Caco-2 (cell line): ENCODE measurements at regions not wholly inside any gene's neighbourhood (a gene's known extent, or its start where the extent isn't known, plus 50 kb on each side); places are given as distances from the start of the nearest gene placed in this dataset.

Experiments used
- BruUV-seq: library from RNA; stranded (reverse); fragments of 400-500 nt; replicated peaks from 2 replicates; lab custom pipeline; 2021; lab: Mats Ljungman, UMichigan
- CTCF ChIA-PET: fragments of 300-600 bp; sonication (Branson Sonifier 250); formaldehyde crosslinking; loops from one replicate; lab custom pipeline; 2022; ENCODE audit warnings: antibody characterized with exemption; lab: Charles Lee
- POLR2A ChIA-PET: fragments of 300-600 bp; sonication (Branson Sonifier 250); formaldehyde crosslinking; loops from one replicate; lab custom pipeline; 2022; ENCODE audit warnings: antibody characterized with exemption; lab: Charles Lee
- DNase-seq, 2 experiments: peaks; one replicate each; pipeline versions ENCODE4 v3.0.0 to v3.0.0-alpha.2; 2020 to 2022
- H3K27me3 ChIP-seq: replicated peaks from 2 replicates; pipeline ENCODE4 v1.6.0; 2011; ENCODE audit warnings: low read length; ENCODE audit not compliant: control insufficient read depth, insufficient read depth
- H3K36me3 ChIP-seq: 2 replicates; pipeline ENCODE4 v1.5.1; 2011; ENCODE audit warnings: low read length; ENCODE audit not compliant: control insufficient read depth, insufficient read depth
- H3K4me1 ChIP-seq: fragments of 250-450 bp; sonication (Bioruptor Pico); 2 replicates; pipeline ENCODE4 v1.5.1; 2020; ENCODE audit warnings: mild to moderate bottlenecking
- H3K4me3 ChIP-seq: 2 replicates; pipeline ENCODE4 v1.5.1; 2011; ENCODE audit warnings: low read depth, mild to moderate bottlenecking, control low read depth, low read length
- H3K9me3 ChIP-seq: fragments of 250-450 bp; sonication (Bioruptor Pico); 2 replicates; pipeline ENCODE4 v1.5.1; 2020; ENCODE audit warnings: mild to moderate bottlenecking, moderate library complexity
- H3K27ac Mint-ChIP-seq: one replicate; pipeline ENCODE4 v1.8.0; 2022; ENCODE audit warnings: mixed read lengths; ENCODE audit not compliant: unreplicated experiment
- H3K27me3 Mint-ChIP-seq: one replicate; pipeline ENCODE4 v1.8.0; 2022; ENCODE audit warnings: mixed read lengths; ENCODE audit not compliant: insufficient read depth, unreplicated experiment
- H3K36me3 Mint-ChIP-seq: one replicate; pipeline ENCODE4 v1.8.0; 2022; ENCODE audit warnings: mild to moderate bottlenecking, mixed read lengths; ENCODE audit not compliant: insufficient read depth, unreplicated experiment
- H3K4me1 Mint-ChIP-seq: one replicate; pipeline ENCODE4 v1.8.0; 2022; ENCODE audit warnings: low read depth, mixed read lengths; ENCODE audit not compliant: unreplicated experiment
- H3K4me3 Mint-ChIP-seq: one replicate; pipeline ENCODE4 v1.8.0; 2022; ENCODE audit warnings: mild to moderate bottlenecking, moderate library complexity, mixed read lengths; ENCODE audit not compliant: unreplicated experiment
- H3K9me3 Mint-ChIP-seq: one replicate; pipeline ENCODE4 v1.8.0; 2022; ENCODE audit warnings: mixed read lengths; ENCODE audit not compliant: unreplicated experiment
- CTCF ChIP-seq, 2 experiments: fragments of 200-600 bp in 1 of 2; IDR thresholded peaks; 1 replicate in 1 of 2; 2 replicates in 1 of 2; pipeline versions ENCODE4 v1.5.1 to v1.8.0; 2011 to 2022; ENCODE audit warnings: antibody characterized with exemption in 1 of 2, control low read depth in 1 of 2, inconsistent platforms in 1 of 2, low read depth in 1 of 2, low read length in 1 of 2, mild to moderate bottlenecking in 1 of 2, moderate library complexity in 1 of 2; ENCODE audit not compliant: insufficient read depth in 1 of 2, severe bottlenecking in 1 of 2, unreplicated experiment in 1 of 2
- intact Hi-C: fragments of 100-400 bp; cut with micrococcal nuclease; formaldehyde crosslinking; loops from one replicate; pipeline ENCODE4 v1.10.0; 2022; ENCODE audit not compliant: unreplicated experiment

GRCh38 chr13:90412980-90413379 is 934.5 kb upstream of the MIR17HG start:
- Histone ChIP-seq H3K27me3 (no peaks in the 10 kb centered on the region), H3K4me1 (peaks cover 16% of the 10 kb centered on the region), H3K36me3 (no peaks in the 10 kb centered on the region), H3K9me3 (no peaks in the 10 kb centered on the region), H3K4me3 (no peak overlapping the region)
- peaks cover 12% of the 10 kb centered on the region for H3K4me1 Mint-ChIP-seq
- no peak for DNase-seq
- no TSS peak for BruUV-seq
- H3K27ac Mint-ChIP-seq, result no peak overlapping the region
- H3K4me3 Mint-ChIP-seq, result no peak overlapping the region
- no peaks in the 10 kb centered on the region for H3K9me3 Mint-ChIP-seq
- no peaks in the 10 kb centered on the region for H3K36me3 Mint-ChIP-seq
- TF ChIP-seq CTCF (IDR thresholded peaks at IDR 0.05; ENCODE audit: insufficient read depth in 1 of 2, low read depth in 1 of 2, low read length in 1 of 2, severe bottlenecking in 1 of 2, unreplicated experiment in 1 of 2), result no peak
- H3K27me3 Mint-ChIP-seq, result no peaks in the 10 kb centered on the region
- intact Hi-C loops, result no loop called here
- ChIA-PET POLR2A (no interaction called here), CTCF (no interaction called here)

- H3K9me3 ChIP-seq, result no peaks in the 10 kb centered on the region
- no peak for TF ChIP-seq CTCF (IDR thresholded peaks at IDR 0.05; ENCODE audit: insufficient read depth in 1 of 2, low read depth in 1 of 2, low read length in 1 of 2, severe bottlenecking in 1 of 2, unreplicated experiment in 1 of 2)
- POLR2A ChIA-PET, result no interaction called here
- Mint-ChIP-seq H3K27ac (no peak overlapping the region), H3K4me3 (no peak overlapping the region), H3K36me3 (no peaks in the 10 kb centered on the region), H3K4me1 (peaks cover 12% of the 10 kb centered on the region), H3K9me3 (no peaks in the 10 kb centered on the region), H3K27me3 (no peaks in the 10 kb centered on the region)
- CTCF ChIA-PET, result no interaction called here
- no peaks in the 10 kb centered on the region for H3K27me3 ChIP-seq
- H3K36me3 ChIP-seq, result no peaks in the 10 kb centered on the region
- DNase-seq, result no peak
- no TSS peak for BruUV-seq
- intact Hi-C loops, result no loop called here
- H3K4me3 ChIP-seq, result no peak overlapping the region
- peaks cover 16% of the 10 kb centered on the region for H3K4me1 ChIP-seq
Observed at GRCh38 chr13:90413548-90413947, 933.9 kb upstream of the MIR17HG start.

- Histone ChIP-seq H3K9me3 (no peaks in the 10 kb centered on the region), H3K27me3 (no peaks in the 10 kb centered on the region), H3K4me3 (no peak overlapping the region), H3K4me1 (peaks cover 16% of the 10 kb centered on the region), H3K36me3 (no peaks in the 10 kb centered on the region)
- intact Hi-C loops, result no loop called here
- DNase-seq, result no peak
- no peaks in the 10 kb centered on the region for H3K36me3 Mint-ChIP-seq
- ChIA-PET CTCF (no interaction called here), POLR2A (no interaction called here)
- no peaks in the 10 kb centered on the region for H3K27me3 Mint-ChIP-seq
- no peak overlapping the region for H3K27ac Mint-ChIP-seq
- H3K4me3 Mint-ChIP-seq, result no peak overlapping the region
- BruUV-seq, result no TSS peak
- H3K4me1 Mint-ChIP-seq, result peaks cover 12% of the 10 kb centered on the region
- no peak for TF ChIP-seq CTCF (IDR thresholded peaks at IDR 0.05; ENCODE audit: insufficient read depth in 1 of 2, low read depth in 1 of 2, low read length in 1 of 2, severe bottlenecking in 1 of 2, unreplicated experiment in 1 of 2)
- no peaks in the 10 kb centered on the region for H3K9me3 Mint-ChIP-seq
Observed at GRCh38 chr13:90414691-90415596, 932.5 kb upstream of the MIR17HG start.
